ENCODE measurements at regions not wholly inside any gene's neighbourhood (a gene's known extent, or its start where the extent isn't known, plus 50 kb on each side); places are given as distances from the start of the nearest gene placed in this dataset.
"Not testable (repeated sequence)": the region's sequence is repeated elsewhere in the genome, so short reads cannot be mapped to it uniquely, and the experiment has no call there.

GRCh38 chr2:8606649-8607550, 75.0 kb upstream of the ID2 start:
- Histone ChIP-seq H3K4me2 (ENCODE audit: low read depth, low read length, poor library complexity, severe bottlenecking) (no peak overlapping the region), H3K9me3 (ENCODE audit: low read length) (no peaks in the 10 kb centered on the region), H3K79me2 (ENCODE audit: low read length) (no peaks in the 10 kb centered on the region), H3K27ac (ENCODE audit: low read length) (no peak overlapping the region), H3K4me1 (ENCODE audit: low read length) (no peaks in the 10 kb centered on the region), H3K4me3 (ENCODE audit: low read length) (no peak overlapping the region), H3K9me2 (replicated peaks; ENCODE audit: insufficient read depth, low read length) (no peaks in the 10 kb centered on the region), H3K27me3 (ENCODE audit: low read length) (no peaks in the 10 kb centered on the region), H3K9ac (ENCODE audit: low read length) (no peak overlapping the region), H3K36me3 (ENCODE audit: insufficient read depth, low read length) (no peaks in the 10 kb centered on the region), H2AFZ (ENCODE audit: low read length) (0 out of 2 replicates have a peak overlapping the region, but pooled peaks have one; percentile 28), H4K20me1 (ENCODE audit: insufficient read depth, low read depth, low read length) (no peaks in the 10 kb centered on the region)
- no peak for DNase-seq

GRCh38 chr2:8607606-8608005, 74.2 kb upstream of the ID2 start:
- Histone ChIP-seq H3K9ac (ENCODE audit: low read length) (no peak overlapping the region), H4K20me1 (ENCODE audit: insufficient read depth, low read depth, low read length) (no peaks in the 10 kb centered on the region), H3K4me1 (ENCODE audit: low read length) (no peaks in the 10 kb centered on the region), H3K4me2 (ENCODE audit: low read depth, low read length, poor library complexity, severe bottlenecking) (no peak overlapping the region), H3K79me2 (ENCODE audit: low read length) (no peaks in the 10 kb centered on the region), H3K9me3 (ENCODE audit: low read length) (no peaks in the 10 kb centered on the region), H2AFZ (ENCODE audit: low read length) (no peak overlapping the region), H3K36me3 (ENCODE audit: insufficient read depth, low read length) (no peaks in the 10 kb centered on the region), H3K27me3 (ENCODE audit: low read length) (no peaks in the 10 kb centered on the region), H3K27ac (ENCODE audit: low read length) (no peak overlapping the region), H3K9me2 (replicated peaks; ENCODE audit: insufficient read depth, low read length) (no peaks in the 10 kb centered on the region), H3K4me3 (ENCODE audit: low read length) (no peak overlapping the region)
- no peak for DNase-seq

- H3K4me3 ChIP-seq (ENCODE audit: low read length): no peak overlapping the region
- H3K79me2 ChIP-seq (ENCODE audit: low read length): no peaks in the 10 kb centered on the region
- H3K27ac ChIP-seq (ENCODE audit: low read length): no peak overlapping the region
- H2AFZ ChIP-seq (ENCODE audit: low read length): no peak overlapping the region
- no peaks in the 10 kb centered on the region for H3K4me1 ChIP-seq (ENCODE audit: low read length)
- no peaks in the 10 kb centered on the region for H3K27me3 ChIP-seq (ENCODE audit: low read length)
- H3K9me2 ChIP-seq (replicated peaks; ENCODE audit: insufficient read depth, low read length): no peaks in the 10 kb centered on the region
- no peak overlapping the region for H3K4me2 ChIP-seq (ENCODE audit: low read depth, low read length, poor library complexity, severe bottlenecking)
- H3K36me3 ChIP-seq (ENCODE audit: insufficient read depth, low read length): no peaks in the 10 kb centered on the region
- no peak overlapping the region for H3K9ac ChIP-seq (ENCODE audit: low read length)
- no peaks in the 10 kb centered on the region for H3K9me3 ChIP-seq (ENCODE audit: low read length)
- no peaks in the 10 kb centered on the region for H4K20me1 ChIP-seq (ENCODE audit: insufficient read depth, low read depth, low read length)
- no peak for DNase-seq
These were observed 73.4 kb upstream of the ID2 start for GRCh38 chr2:8608411-8608954.

- Histone ChIP-seq H3K27ac (ENCODE audit: low read length) (no peak overlapping the region), H4K20me1 (ENCODE audit: insufficient read depth, low read depth, low read length) (no peaks in the 10 kb centered on the region), H2AFZ (ENCODE audit: low read length) (no peak overlapping the region), H3K79me2 (ENCODE audit: low read length) (no peaks in the 10 kb centered on the region), H3K4me2 (ENCODE audit: low read depth, low read length, poor library complexity, severe bottlenecking) (no peak overlapping the region), H3K4me1 (ENCODE audit: low read length) (no peaks in the 10 kb centered on the region), H3K4me3 (ENCODE audit: low read length) (no peak overlapping the region), H3K27me3 (ENCODE audit: low read length) (no peaks in the 10 kb centered on the region), H3K36me3 (ENCODE audit: insufficient read depth, low read length) (no peaks in the 10 kb centered on the region), H3K9me3 (ENCODE audit: low read length) (no peaks in the 10 kb centered on the region), H3K9ac (ENCODE audit: low read length) (no peak overlapping the region), H3K9me2 (replicated peaks; ENCODE audit: insufficient read depth, low read length) (no peaks in the 10 kb centered on the region)
- DNase-seq: no peak
These were observed 72.5 kb upstream of the ID2 start for GRCh38 chr2:8609357-8609811.

GRCh38 chr2:8610775-8611174, 71.1 kb upstream of the ID2 start:
- not testable (repeated sequence) for H3K4me1 ChIP-seq (ENCODE audit: low read length)

GRCh38 chr2:8611246-8611645, 70.6 kb upstream of the ID2 start:
- H3K4me2 ChIP-seq (ENCODE audit: low read depth, low read length, poor library complexity, severe bottlenecking): no peak overlapping the region
- H3K27me3 ChIP-seq (ENCODE audit: low read length): no peaks in the 10 kb centered on the region
- H3K9ac ChIP-seq (ENCODE audit: low read length): no peak overlapping the region
- no peak overlapping the region for H3K27ac ChIP-seq (ENCODE audit: low read length)
- H2AFZ ChIP-seq (ENCODE audit: low read length): no peak overlapping the region
- H4K20me1 ChIP-seq (ENCODE audit: insufficient read depth, low read depth, low read length): no peaks in the 10 kb centered on the region
- H3K4me1 ChIP-seq (ENCODE audit: low read length): no peaks in the 10 kb centered on the region
- H3K4me3 ChIP-seq (ENCODE audit: low read length): no peak overlapping the region
- no peak for DNase-seq
- no peaks in the 10 kb centered on the region for H3K9me3 ChIP-seq (ENCODE audit: low read length)
- H3K36me3 ChIP-seq (ENCODE audit: insufficient read depth, low read length): no peaks in the 10 kb centered on the region
- H3K79me2 ChIP-seq (ENCODE audit: low read length): no peaks in the 10 kb centered on the region
- H3K9me2 ChIP-seq (replicated peaks; ENCODE audit: insufficient read depth, low read length): no peaks in the 10 kb centered on the region

More at GRCh38 chr2:8610775-8611174, 71.1 kb upstream of the ID2 start:
- H3K4me2 ChIP-seq (ENCODE audit: low read depth, low read length, poor library complexity, severe bottlenecking); H3K27ac ChIP-seq (ENCODE audit: low read length); H3K27me3 ChIP-seq (ENCODE audit: low read length); H3K9ac ChIP-seq (ENCODE audit: low read length); H3K9me2 ChIP-seq (replicated peaks; ENCODE audit: insufficient read depth, low read length); H2AFZ ChIP-seq (ENCODE audit: low read length); H3K4me3 ChIP-seq (ENCODE audit: low read length); H3K36me3 ChIP-seq (ENCODE audit: insufficient read depth, low read length); DNase-seq; H3K9me3 ChIP-seq (ENCODE audit: low read length); H4K20me1 ChIP-seq (ENCODE audit: insufficient read depth, low read depth, low read length); H3K79me2 ChIP-seq (ENCODE audit: low read length): not testable (repeated sequence)

- Histone ChIP-seq H3K27ac (ENCODE audit: low read length) (no peak overlapping the region), H3K36me3 (ENCODE audit: insufficient read depth, low read length) (no peaks in the 10 kb centered on the region), H3K4me1 (ENCODE audit: low read length) (no peaks in the 10 kb centered on the region), H3K4me2 (ENCODE audit: low read depth, low read length, poor library complexity, severe bottlenecking) (no peak overlapping the region), H4K20me1 (ENCODE audit: insufficient read depth, low read depth, low read length) (no peaks in the 10 kb centered on the region), H3K9ac (ENCODE audit: low read length) (no peak overlapping the region), H2AFZ (ENCODE audit: low read length) (no peak overlapping the region), H3K4me3 (ENCODE audit: low read length) (no peak overlapping the region), H3K79me2 (ENCODE audit: low read length) (no peaks in the 10 kb centered on the region), H3K27me3 (ENCODE audit: low read length) (no peaks in the 10 kb centered on the region), H3K9me3 (ENCODE audit: low read length) (no peaks in the 10 kb centered on the region), H3K9me2 (replicated peaks; ENCODE audit: insufficient read depth, low read length) (no peaks in the 10 kb centered on the region)
- no peak for DNase-seq
These were observed 70.2 kb upstream of the ID2 start for GRCh38 chr2:8611700-8612099.

GRCh38 chr2:8612734-8613179, 69.1 kb upstream of the ID2 start:
- Histone ChIP-seq H4K20me1 (ENCODE audit: insufficient read depth, low read depth, low read length) (no peaks in the 10 kb centered on the region), H3K4me2 (ENCODE audit: low read depth, low read length, poor library complexity, severe bottlenecking) (no peak overlapping the region), H3K36me3 (ENCODE audit: insufficient read depth, low read length) (no peaks in the 10 kb centered on the region), H3K9me2 (replicated peaks; ENCODE audit: insufficient read depth, low read length) (no peaks in the 10 kb centered on the region), H3K27me3 (ENCODE audit: low read length) (no peaks in the 10 kb centered on the region), H3K79me2 (ENCODE audit: low read length) (no peaks in the 10 kb centered on the region), H3K9me3 (ENCODE audit: low read length) (no peaks in the 10 kb centered on the region), H2AFZ (ENCODE audit: low read length) (no peak overlapping the region), H3K9ac (ENCODE audit: low read length) (no peak overlapping the region), H3K4me3 (ENCODE audit: low read length) (no peak overlapping the region), H3K27ac (ENCODE audit: low read length) (no peak overlapping the region), H3K4me1 (ENCODE audit: low read length) (no peaks in the 10 kb centered on the region)
- no peak for DNase-seq

All from Karpas-422 (cell line).